ACC112 (cell line): ENCODE measurements at regions not wholly inside any gene's neighbourhood (a gene's known extent, or its start where the extent isn't known, plus 50 kb on each side); places are given as distances from the start of the nearest gene placed in this dataset.

Experiments used
- H2AFZ ChIP-seq: fragments of 200-600 bp; sonication (generic); one replicate; pipeline ENCODE4 v1.6.0; 2017; ENCODE audit warnings: antibody characterized with exemption, low read length; ENCODE audit not compliant: unreplicated experiment
- H3K27ac ChIP-seq: fragments of 200-600 bp; sonication (generic); 2 replicates; pipeline ENCODE4 v1.5.1; 2014; ENCODE audit warnings: low read depth, mild to moderate bottlenecking, antibody characterized with exemption, low read length, moderate library complexity
- H3K27me3 ChIP-seq: fragments of 200-600 bp; sonication (generic); 2 replicates; pipeline ENCODE4 v1.6.1; 2014; ENCODE audit warnings: mild to moderate bottlenecking, antibody characterized with exemption, low read length, moderate library complexity, mixed read lengths; ENCODE audit not compliant: insufficient read depth
- H3K36me3 ChIP-seq: fragments of 200-600 bp; sonication (generic); 2 replicates; pipeline ENCODE4 v1.6.1; 2016; ENCODE audit warnings: mild to moderate bottlenecking, antibody characterized with exemption, low read length, moderate library complexity, mixed read lengths; ENCODE audit not compliant: insufficient read depth
- H3K4me1 ChIP-seq: fragments of 200-600 bp; sonication (generic); one replicate; pipeline ENCODE4 v1.6.1; 2016; ENCODE audit warnings: low read length, mixed read lengths; ENCODE audit not compliant: insufficient read depth, unreplicated experiment, control insufficient read depth
- H3K4me3 ChIP-seq: fragments of 200-600 bp; sonication (generic); 2 replicates; pipeline ENCODE4 v1.5.1; 2014; ENCODE audit warnings: mild to moderate bottlenecking, low read depth, low read length
- H3K79me2 ChIP-seq: fragments of 200-600 bp; sonication (generic); one replicate; pipeline ENCODE4 v1.6.0; 2016; ENCODE audit warnings: low read length; ENCODE audit not compliant: control insufficient read depth, unreplicated experiment, insufficient read depth

- Histone ChIP-seq H3K27me3 (peaks cover 69% of the 10 kb centered on the region), H3K4me3 (no peak overlapping the region), H3K36me3 (no peaks in the 10 kb centered on the region), H3K27ac (no peak overlapping the region), H3K4me1 (no peaks in the 10 kb centered on the region), H2AFZ (no peak overlapping the region), H3K79me2 (no peaks in the 10 kb centered on the region)
Measured at GRCh38 chr17:27701963-27702362, 71.0 kb downstream of the LGALS9 start.
